Inflammatory macrophage (primary cell): ENCODE measurements at regions not wholly inside any gene's neighbourhood (a gene's known extent, or its start where the extent isn't known, plus 50 kb on each side); places are given as distances from the start of the nearest gene placed in this dataset.
"Not testable (repeated sequence)": the region's sequence is repeated elsewhere in the genome, so short reads cannot be mapped to it uniquely, and the experiment has no call there.

Experiments used
- DNase-seq, 2 donors: peaks; one replicate each; pipeline ENCODE4 v3.0.0-alpha.2; 2020 to 2022

DNA sequence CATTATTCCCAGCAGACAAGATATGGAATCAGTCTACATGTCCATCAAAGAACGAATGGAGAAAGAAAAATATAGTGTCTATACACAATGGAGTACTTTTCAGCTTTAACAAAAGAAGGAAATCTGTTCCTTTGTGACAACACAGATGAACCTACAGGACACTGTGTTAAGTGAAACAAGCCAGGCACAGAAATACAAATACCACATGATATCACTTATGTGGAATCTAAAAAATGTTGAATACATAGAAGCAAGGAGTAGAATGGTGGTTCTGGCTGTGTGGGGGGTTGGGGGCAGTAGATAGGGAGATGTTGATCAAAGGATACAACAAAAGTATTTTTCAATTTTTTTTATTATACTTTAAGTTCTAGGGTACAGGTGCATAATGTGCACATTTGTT, 347.7 kb upstream of the MAP2 start:
- no peak for DNase-seq

DNA sequence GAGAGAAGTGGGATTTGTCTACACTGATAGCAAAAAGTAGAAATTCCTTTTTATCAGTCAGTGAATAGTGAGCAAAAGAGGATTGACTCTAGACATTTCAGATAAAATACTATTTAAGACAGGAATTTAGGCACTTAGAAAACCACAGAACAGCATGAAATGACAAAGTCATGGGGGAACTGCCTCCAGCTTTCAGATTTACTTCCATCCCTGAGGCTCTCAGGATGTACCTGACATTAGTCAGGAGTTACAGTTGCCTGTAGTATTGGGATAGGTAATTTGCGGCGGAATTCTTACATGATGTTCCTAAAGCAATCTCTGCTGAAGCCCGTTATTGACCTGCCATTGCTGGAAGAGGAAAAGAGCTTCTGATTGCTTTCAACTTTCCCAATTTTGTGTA, 337.1 kb upstream of the MAP2 start:
- DNase-seq, result no peak

DNA sequence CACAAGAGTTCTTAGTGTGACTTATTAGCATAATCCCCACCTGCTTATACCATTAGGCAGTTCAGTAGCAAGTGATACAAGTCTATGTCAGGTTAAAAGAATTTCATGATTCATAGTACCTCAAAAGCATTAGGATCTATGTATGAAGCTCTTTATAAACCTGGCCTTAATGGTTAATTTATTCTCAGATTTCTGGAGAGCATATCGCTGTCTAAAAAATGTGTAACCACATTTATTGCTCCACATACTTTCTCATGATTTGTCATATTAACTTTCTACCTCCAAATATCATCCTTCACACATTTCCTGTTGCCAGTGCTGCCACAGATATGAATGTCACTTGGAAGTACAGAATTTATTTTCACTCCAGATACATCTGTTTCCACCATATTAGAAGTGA, 332.8 kb upstream of the MAP2 start:
- no peak for DNase-seq

DNA sequence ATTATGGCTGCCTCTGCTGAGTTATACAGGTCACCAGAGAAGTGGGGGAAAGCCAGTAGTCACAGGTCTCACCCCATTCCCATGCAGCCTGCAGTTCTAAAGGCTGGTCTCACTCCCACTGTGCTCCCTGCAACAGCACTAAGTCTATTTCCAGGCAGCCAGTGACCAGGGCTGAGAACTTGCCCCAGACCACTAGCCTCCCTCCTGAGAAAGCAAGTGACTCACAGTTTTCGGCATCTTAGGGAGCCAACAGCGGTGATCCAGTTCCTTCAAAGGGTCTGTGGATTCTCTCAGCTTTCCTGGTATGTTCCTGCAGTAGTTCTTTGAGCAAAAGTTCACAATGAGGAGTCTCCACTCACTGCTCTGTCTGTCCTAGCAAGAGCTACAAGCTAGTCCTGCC, 329.6 kb upstream of the MAP2 start:
- DNase-seq, result no peak

DNA sequence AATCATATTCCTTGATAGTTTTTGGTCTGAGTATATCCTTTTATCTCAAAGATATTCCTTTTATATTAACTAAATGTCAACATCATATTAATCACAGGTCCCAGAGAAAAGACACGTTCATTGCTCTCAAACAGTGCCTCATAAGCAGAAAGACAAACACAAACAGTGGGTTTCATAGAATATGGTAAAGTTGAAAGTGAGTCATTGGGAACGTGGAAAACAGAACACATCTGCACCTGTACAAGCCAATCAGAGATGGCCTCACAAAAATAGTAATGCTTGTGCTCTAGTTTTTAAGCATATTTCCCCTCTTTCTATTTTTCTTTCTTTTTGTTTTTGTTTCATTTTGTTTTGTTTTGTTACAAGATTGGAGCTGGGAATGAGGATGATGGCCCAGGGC, 328.4 kb upstream of the MAP2 start:
- DNase-seq, result no peak

DNA sequence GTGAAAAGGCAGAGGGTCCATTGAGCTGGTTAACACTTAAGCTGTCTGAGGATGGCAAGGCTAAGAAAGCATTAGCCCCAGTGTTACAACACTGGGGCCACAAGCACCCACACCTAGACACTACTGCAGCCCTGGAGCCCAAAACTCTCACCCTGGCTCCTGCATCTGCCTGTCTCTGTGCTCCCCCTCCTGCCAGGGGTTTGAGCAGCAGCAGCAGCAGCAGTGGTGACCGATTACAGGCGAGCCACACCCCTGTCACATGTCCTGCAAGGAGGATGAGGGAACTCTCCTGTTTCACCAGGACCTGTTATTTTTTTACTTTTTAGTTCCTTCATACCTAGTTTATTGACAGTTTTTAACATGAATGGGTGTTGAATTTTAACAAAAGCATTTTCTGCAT, 326.7 kb upstream of the MAP2 start:
- DNase-seq, result no peak

DNA sequence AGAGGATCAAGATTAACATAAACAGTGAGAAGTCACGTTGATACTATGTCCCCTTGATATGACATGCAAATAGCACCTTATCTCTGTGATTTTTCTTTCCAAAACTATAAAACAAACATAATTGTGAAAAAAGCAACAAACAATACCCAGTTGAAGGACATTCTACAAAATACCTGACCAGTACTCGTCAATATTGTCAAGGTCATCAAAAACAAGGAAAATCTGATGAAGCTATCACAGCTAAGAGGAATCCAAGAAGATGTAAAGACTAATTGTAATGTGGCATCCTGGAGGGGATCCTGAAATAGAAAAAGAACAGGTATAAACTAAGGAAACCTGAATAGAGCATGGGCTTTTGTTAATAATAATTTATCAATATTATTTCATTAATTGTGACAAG, 321.5 kb upstream of the MAP2 start:
- DNase-seq, result no peak

DNA sequence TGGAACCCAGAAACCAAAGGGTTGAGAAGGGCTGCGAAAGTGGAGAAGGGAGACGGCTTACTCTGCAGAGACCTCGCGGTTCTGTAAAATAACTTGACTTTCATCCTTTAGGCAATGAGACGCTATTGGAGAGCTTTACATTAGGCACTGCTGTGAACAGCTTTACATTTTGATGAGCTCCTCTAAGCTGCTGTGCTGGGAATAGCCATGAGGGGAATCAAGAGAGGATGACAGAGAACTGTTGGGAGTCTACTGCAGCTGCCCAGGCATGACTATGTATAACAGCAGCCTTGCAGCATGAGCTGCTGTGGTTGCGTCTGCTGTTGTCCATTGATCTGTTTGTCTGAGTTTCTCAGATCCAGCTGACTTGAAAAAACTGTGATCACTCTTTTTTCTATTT, 310.8 kb upstream of the MAP2 start:
- DNase-seq, result no peak

DNA sequence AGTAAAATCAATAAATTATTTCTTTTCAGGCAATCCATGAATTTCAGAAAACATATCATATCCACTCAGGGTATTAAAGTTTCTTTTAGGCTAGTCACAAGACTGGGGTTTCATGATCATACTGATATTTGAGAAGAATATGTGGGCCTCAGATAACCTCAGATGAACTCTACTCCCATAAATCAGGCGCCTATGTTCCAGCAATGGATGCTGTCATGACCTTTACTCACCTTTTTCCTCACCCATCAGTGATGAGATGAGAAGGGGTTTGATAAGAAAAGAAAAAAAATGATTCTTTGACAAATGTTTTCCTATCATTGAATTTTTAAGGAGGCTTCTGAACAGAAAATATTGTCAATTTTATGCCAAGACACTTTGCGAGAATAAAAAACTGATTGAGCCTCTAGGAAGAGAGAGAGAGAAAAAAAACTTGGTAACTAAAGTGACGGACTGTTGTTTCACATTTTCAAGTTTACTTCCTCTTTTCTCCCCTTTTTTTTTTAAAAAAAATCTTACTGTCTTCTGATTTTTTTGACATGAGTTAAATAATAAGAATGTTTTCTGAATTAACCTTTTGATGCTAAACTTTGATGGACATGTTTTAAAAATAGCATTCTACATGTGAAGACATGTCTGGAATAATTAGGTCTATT, 309.1 kb upstream of the MAP2 start:
- no peak for DNase-seq

DNA sequence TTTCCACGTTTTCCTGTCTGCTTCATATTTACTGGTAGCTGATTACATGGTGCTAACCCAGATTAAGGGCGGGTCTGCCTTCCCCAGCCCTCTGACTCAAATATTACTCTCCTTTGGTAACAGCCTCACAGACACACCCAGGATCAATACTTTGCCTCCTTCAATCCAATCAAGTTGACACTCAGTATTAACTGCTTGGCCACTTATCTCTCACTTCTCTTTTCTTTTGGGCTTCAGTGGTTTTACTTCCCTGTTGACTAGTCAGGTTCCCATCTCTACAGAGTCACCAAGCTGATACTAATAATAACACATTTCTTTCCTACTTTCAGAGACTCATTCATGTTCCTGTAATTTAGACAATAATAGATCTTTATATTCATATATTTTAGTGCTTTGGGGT, 302.2 kb upstream of the MAP2 start:
- DNase-seq, result peak; percentile 36 to 53

DNA sequence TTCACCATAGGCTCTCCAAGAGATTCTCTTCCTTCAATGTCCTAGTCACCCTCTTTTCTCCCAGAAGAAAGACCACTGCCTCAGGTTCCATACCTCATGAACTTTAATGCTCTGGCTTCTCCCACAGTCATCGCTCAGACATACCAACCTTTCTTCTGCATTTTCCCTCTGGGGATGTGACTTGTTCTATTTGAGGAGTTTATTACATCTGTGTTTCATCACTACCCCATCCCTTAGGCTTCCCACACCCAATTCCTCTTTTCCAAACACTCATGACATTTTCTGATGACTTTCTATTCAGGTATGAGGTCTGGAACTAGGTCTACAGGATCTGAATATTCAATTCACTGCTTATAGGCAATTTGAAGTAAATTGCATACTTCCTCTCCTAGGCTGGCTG, 298.6 kb upstream of the MAP2 start:
- peak in 1 of 2 donors; percentile 24 for DNase-seq

DNA sequence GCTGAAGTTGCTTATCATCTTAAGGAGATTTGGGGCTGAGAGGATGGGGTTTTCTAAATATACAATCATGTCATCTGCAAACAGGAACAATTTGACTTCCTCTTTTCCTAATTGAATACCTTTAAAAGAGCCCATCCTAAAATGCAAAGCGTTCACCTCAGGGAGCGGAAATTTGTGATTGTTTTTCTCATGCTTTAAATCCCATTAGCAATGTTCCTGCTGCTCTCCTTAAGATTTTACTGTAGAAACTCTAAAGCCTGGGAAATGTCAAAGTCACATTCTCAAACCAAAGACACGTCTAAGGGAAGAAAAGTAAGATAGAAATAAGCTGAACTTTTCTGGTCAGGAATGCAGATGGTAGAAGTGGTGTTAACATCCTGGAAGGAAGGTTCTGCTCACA, 285.8 kb upstream of the MAP2 start:
- DNase-seq, result no peak

DNA sequence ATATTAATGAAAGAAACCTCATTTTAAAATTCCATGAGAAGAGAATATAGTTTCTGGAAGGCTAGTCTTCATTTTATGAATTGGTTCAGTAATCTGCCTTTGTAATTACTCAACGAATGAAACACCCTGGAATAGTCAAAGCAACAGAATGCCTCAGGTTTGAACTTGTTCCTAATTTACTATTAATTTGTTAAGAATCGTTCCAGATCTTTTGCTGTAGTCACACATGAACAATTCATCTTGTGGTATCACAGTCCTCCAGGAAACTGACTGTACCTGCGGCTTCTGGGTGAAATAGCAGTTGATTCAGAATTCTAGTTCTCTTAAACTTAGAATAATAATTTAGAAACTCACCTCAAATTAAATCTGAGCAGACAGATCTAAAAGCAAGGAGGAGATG, 282.7 kb upstream of the MAP2 start:
- DNase-seq, result no peak

DNA sequence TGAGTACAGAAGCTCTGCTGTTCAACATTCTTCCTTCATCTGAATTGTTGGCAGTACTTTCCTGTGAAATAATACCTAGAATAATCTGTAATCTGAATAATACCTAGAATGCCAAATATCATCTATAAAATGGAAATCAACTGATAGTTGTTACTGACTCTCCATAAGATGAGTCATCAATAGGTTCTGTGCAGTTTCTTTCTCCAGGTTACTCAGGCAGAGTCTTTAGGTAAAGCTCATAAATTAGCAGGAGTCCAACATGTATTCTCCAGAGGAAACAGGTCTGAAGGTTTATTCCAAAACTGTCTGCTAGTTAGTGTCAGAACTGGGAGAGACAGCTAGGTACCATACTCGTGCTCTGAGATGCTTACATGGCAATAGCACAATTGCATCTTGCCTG, 282.0 kb upstream of the MAP2 start:
- DNase-seq, result no peak

DNA sequence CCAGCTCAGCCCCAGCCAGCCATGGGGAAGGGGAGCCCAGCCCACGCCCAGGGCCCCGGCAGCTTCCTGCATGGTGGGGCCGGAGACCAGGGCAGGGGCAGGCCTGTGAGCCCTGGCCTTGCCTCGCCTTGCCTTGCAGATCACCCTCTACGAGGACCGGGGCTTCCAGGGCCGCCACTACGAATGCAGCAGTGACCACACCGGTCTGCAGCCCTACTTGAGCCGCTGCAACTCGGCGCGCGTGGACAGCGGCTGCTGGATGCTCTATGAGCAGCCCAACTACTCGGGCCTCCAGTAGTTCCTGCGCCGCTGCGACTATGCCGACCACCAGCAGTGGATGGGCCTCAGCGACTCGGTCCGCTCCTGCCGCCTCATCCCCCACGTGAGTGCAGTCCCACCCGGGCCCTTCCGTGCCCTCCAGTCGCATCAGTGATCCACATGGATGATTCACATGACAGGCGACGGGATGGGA, 278.6 kb upstream of the MAP2 start:
- not testable (repeated sequence) for DNase-seq

DNA sequence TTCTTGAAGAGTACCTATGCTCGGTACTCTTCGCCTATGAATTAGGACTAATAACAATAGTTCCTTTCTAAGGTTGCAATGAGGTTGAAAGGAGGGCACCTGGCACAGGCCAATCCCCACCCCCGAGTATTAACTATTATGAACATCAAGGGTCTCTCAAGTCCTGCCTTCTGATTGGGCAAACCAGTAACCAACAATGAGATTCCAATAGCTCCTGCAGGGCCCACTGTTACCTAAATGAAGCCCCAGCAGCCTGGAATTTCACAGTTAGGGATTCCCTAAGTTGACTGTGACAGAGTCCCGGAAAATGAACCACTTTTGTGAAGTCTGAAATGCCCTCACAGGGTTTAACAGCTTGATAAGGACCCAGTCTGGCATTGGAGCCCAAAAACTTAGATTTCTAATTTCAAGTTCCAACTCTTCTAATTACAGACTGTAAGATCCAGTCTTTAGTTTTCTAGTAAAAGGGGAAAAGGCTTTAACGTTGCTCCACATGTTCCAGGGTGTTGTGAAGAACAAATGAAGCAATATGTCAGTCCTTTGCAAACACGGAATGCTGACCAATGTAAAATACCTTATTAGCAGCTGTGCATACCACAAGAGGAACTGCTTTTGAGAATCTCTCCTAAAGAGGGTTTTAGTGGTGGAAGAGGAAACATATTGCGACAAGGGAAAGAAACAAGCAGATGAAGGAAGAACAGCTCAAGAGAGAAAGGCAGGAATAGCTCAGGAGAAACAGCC, 277.7 kb upstream of the MAP2 start:
- peak; percentile 60 to 75 for DNase-seq

DNA sequence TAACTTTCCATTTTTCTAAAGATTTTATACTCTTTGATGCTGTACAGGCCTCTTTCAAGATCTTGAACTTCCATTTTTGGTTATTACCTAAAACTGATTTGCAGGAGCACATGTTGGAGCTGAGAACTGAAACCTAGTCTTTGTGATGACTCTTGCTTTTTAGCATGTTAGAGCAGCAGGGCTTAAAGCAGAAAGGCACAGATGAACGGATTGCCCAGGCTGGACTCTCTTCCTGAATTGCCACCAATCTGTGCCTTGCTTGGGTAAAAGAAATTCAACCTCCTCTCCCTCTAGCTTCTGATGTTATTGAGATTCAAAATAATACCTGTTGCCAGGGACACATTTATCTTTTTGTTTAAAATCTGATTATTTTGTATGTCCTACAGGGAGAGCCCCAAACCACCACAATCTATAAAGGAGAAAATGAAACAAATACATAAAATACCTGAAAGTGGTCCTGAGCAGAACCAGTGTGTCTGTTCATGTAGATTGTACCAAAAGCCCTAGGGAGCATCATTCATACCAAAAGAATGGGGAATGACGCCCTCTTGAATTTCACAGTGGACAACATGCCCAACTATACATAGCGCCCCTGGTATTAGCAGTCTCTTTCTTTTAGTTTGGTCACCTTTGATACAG, 277.0 kb upstream of the MAP2 start:
- peak in 1 of 2 donors; percentile 11 for DNase-seq

DNA sequence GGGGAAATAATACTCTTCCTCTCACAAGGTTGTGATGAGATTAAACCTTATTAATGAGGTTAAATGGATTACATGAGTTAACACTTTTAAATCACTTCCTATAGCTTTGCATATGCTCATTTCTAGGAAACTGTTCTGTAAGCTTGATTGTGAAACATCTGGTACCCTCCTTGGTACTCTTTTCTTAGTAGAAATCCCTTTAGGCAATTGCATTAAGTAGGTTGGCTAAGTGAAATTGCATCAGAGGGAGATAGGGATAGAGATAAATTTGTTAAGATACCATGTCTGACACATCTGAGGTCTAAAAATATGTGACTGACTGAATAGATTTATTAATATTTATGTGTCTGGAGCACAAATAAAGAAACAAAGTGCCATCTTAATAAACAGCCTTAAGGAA, 275.9 kb upstream of the MAP2 start:
- peak; percentile 3 to 71 for DNase-seq

DNA sequence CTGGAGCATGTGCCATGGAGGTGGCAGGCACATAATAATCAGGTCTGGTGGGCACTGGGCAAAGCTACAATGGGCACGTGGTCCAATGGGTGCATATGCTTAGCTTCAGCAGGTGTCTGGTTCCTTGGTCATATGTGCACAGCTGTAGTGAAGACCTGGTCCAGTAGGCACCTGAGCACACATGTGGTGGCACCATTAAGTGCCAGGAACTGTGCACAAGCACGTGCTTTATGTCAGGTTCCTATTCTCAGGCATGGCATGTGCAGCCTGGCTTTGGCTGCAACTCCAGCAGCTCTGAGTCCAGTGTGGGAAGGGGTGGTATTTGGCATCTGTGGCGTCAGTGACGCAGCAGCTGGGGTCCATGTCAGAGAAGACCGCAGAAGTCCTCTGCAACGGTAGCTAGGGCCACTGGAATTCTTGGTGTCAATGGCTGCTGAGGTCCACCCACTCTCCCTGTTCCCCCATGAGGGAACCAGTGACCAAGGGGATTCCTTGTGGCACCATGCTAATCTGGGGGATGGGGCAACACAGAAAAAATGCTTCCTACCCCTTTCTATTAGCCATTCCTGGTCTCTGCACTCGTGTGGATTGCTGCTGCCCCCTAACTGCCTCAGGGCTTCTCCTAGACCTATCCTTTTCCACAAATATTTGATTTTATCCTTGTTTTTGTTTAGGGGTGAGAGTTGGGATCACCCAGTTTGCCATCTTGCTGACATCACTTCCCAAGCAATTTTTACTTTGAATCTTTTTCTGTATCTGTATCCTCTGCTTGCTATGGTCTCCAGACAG, 262.9 kb upstream of the MAP2 start:
- DNase-seq, result no peak

DNA sequence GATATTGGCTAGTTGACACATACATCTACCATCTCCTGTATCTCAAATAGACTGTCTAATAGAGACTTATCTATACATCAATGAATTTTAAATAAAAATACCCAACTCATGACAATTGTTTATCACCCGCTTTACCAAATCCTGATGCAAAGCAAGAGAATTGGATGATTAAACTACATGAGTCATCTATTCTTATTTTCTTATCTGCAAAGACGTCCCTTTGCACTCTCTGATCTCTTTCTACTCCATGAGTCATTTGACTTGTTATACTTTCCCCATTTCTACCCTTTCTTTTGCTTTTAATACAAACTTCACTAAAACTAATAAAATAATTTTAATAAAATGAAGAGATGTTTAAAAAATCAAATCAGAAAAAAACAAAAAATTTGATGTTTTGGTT, 261.7 kb upstream of the MAP2 start:
- DNase-seq, result no peak

DNA sequence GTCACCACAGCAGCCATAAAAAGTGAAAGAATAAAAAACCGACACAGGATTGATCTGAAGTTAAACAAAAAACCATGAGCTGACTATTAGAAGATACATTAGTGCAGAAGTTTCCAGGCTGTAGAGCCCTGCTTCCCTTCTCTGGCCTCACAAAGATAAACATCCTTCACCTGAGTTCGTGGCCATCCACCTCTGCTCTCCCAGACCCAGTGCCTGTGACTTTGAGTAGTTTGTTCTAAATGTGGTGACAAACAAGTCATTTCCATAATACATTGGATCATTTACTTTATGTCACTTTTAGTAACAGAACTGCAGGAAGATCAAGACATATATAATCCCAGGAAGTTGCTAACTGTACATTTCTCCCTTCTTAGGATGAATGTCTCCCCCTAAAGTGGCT, 241.9 kb upstream of the MAP2 start:
- no peak for DNase-seq

DNA sequence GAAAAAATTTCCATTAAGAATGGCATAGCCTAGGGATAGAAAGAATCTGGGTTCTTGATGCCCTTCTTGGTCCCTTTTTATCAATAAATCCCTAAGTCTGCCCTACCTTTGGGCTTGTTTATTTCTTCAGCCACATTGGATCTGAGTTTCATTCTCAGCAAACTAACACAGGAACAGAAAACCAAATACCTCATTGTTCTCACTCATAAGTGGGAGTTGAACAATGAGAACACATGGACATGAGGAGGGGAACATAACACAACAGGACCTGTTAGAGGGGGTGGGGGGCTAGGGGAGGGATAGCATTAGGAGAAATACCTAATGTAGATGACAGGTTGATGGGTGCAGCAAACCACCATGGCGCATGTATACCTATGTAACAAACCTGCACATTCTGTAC, 237.0 kb upstream of the MAP2 start:
- not testable (repeated sequence) for DNase-seq

DNA sequence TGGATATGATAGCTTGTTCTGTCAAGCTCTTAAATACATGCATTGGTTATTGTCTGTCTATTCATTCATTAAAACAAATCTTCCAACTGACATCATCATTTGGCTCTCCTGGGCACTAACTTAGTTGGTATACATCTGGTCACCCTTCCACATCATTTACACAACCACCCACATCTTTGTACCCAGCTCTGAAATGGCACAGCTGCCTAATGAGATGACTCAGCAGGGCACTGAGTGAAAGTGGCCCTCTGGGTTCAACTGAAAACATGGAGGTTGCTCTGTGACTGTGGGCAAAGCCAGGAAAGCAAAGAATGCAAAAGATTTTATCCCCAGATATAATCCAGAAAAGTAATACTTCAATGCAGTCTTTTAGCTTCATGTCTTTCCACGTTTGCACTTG, 234.0 kb upstream of the MAP2 start:
- DNase-seq, result no peak
